GM12801 (cell line): ENCODE measurements at regions not wholly inside any gene's neighbourhood (a gene's known extent, or its start where the extent isn't known, plus 50 kb on each side); places are given as distances from the start of the nearest gene placed in this dataset.

Source experiments
- CTCF ChIP-seq: IDR thresholded peaks from one replicate; pipeline ENCODE4 v1.5.1; 2011; ENCODE audit warnings: control low read depth; ENCODE audit not compliant: insufficient read length; ENCODE audit errors: extremely low read depth

GRCh38 chr4:124181039-124181438, 531.5 kb downstream of the ANKRD50 start:
- TF ChIP-seq CTCF, result no peak

DNA sequence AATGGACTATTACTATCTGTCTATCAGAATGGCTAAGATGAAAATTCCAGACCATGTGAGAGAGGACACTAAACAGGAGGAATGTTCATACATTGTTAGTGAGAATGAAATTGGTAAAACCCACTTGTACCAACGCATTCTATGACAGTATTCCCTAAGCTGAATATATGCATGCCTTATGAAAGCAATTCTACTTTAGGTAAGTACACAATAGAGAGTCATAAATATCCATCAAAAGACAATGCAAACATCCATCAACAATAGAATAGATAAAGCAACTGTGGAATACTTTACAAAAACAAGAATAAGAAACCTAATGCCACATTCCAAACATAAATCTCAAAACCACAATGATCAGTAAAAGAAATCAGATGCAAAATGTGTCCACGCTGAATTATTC, 529.3 kb downstream of the ANKRD50 start:
- no peak for TF ChIP-seq CTCF

DNA sequence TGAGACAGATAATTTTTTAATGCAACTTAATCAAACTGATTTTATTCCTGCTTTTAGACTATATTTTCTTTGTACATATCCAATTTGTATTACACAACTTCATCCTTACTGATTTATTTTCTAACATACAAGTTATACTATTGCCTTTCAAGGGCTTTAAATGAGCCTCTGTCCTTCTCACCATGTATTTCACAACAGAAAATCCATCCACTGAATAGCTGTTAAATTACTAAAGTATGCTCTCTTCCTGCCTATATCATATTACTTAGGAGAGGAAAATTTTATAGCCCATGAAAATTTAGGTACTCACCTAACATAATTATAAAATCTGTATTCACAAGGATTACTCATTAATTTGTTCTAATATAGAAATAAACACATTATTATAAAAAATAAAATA, 528.6 kb downstream of the ANKRD50 start:
- no peak for TF ChIP-seq CTCF

- no peak for TF ChIP-seq CTCF
Observed at GRCh38 chr4:124184792-124185191, 527.7 kb downstream of the ANKRD50 start.

- no peak for TF ChIP-seq CTCF
Observed at GRCh38 chr4:124188595-124188994, 523.9 kb downstream of the ANKRD50 start.

GRCh38 chr4:124189545-124189944, 523.0 kb downstream of the ANKRD50 start:
- no peak for TF ChIP-seq CTCF

DNA sequence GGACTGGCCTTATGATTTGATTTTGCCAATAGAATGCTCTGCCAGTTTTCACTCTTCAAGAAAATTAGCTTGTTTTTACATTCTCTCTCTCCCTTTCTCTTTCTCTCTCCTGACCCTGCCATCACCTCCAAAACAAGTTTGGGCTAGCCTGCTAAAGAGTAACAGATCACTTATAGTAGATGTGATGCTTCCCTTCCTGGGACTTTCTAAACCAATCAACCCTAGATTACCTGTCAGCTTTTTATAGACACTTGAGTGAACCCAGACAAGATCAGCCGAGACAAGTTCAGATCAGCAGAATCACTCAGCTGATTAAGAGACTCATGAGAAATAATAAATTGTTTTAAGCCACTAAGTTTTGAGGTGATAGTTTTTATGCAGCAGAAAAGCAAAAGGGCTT, 521.2 kb downstream of the ANKRD50 start:
- TF ChIP-seq CTCF, result no peak

DNA sequence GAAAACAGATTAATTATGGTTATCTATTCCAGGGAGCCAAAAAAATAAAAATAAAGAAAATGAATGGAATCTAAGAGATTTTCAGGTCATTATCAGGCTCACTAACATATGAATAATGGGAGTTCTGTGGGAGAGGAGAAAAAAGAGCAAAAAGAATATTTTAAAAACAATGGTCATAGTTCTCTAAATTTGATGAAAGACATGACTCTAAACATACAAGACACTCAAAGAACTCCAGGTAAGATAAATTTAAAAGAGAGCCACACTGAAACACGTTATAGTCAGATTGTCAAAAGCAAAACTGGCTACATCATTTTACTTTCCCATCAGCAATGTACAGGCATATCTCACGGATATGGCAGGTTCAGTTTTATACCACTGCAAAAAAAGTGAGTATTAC, 520.0 kb downstream of the ANKRD50 start:
- no peak for TF ChIP-seq CTCF
